Renal pelvis (tissue), 1 donor: ENCODE measurements at regions not wholly inside any gene's neighbourhood (a gene's known extent, or its start where the extent isn't known, plus 50 kb on each side); places are given as distances from the start of the nearest gene placed in this dataset.

Source experiments
- DNase-seq: peaks from one replicate; pipeline ENCODE4 v3.0.0-alpha.2; 2013

DNA sequence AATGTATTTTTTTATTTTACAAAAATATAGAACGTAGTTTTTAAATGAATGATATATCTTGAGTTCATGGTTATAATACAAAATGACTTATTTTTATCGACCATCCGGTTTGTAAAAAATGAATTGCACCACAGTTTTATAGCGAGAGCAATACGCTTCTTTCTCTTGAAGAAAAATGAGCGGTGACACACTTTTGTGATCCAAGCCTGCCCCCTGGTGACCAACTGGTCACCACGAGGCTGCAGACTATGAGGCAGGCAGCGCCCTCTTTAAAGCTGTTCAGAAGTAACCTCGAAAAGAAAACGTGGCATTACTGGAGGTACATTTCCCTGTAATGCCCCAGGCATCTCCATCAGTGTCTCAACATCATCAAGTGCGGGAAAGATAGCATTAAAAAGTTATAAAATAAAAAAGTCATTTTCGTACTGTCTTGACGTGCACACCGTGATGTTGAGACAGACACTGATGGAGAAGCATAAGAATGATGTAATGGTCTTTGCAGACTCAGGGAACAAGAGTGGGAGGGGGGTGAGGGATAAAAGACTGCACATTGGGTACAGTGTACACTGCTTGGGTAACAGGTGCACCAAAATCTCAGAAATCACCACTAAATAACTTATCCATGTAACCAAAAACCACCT, 734.2 kb upstream of the ADAMTS5 start:
- DNase-seq = peak; percentile 88

- DNase-seq = no peak
Measured at GRCh38 chr21:27695246-27695645, 728.4 kb upstream of the ADAMTS5 start.

GRCh38 chr21:27694667-27695066, 727.8 kb upstream of the ADAMTS5 start:
- no peak for DNase-seq

GRCh38 chr21:27693376-27693775, 726.5 kb upstream of the ADAMTS5 start:
- no peak for DNase-seq

DNA sequence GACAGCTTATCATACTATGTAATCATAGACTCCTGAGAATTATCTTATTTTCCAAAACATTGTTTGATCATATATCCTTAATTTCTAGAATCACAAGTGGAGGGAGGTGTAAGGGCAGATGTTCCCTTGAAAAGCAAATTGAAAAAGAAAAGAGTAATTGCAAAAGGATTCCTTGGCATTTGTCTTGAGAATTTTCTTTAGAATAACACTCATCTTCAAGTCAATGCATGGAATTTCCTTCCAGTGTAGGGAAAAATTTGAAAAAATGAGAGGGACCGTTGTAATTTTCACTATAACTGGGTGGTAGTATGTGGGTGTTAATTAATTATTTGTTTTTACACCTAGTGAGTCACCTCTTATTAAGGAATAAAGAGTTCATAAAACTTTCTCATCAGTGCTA, 724.6 kb upstream of the ADAMTS5 start:
- no peak for DNase-seq

- no peak for DNase-seq
Measured at GRCh38 chr21:27691006-27691405, 724.1 kb upstream of the ADAMTS5 start.

- DNase-seq = no peak
Measured at GRCh38 chr21:27690426-27690825, 723.5 kb upstream of the ADAMTS5 start.

GRCh38 chr21:27688773-27689172, 721.9 kb upstream of the ADAMTS5 start:
- DNase-seq = no peak

- DNase-seq = no peak
Measured at GRCh38 chr21:27683292-27683691, 716.4 kb upstream of the ADAMTS5 start.

DNA sequence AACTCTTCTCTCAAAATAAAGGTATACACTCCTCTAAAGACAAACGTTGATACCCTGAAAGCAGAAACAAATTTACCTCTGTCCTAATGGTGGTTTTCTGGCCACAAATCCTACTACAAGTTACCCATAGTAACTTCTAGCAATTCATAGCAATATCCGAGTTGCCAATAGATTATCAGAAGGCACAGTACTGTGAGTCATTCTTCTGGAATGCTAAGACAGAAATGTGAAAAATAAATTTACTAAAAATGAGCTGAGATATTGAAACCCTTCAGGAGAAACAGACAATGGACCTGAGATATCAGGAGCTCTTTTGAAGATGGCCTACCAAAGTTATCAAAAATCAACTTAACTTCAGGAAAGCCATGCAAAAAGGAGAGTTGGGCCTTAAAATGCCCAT, 715.0 kb upstream of the ADAMTS5 start:
- no peak for DNase-seq

- DNase-seq = no peak
Measured at GRCh38 chr21:27681038-27681437, 714.1 kb upstream of the ADAMTS5 start.

GRCh38 chr21:27680181-27680580, 713.3 kb upstream of the ADAMTS5 start:
- DNase-seq = no peak

- DNase-seq = no peak
Measured at GRCh38 chr21:27678511-27678910, 711.6 kb upstream of the ADAMTS5 start.

DNA sequence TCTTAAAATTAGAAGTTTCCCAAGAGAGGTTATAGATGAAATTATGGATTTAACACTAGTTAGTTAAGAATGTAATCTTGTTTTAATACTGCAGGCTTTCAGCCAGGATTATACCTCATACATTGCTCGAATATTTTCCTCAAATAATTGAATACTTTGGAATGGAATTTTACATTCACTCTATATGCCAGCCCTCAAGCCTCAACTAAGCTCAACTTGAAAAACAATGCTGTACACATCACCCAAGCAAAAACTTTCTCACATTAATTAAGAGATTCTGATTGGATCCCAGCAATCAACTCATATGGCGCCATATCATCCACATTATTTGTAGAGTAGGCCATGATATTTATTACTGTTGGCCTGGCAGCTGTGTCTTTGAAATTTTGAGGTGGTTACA, 710.7 kb upstream of the ADAMTS5 start:
- no peak for DNase-seq

DNA sequence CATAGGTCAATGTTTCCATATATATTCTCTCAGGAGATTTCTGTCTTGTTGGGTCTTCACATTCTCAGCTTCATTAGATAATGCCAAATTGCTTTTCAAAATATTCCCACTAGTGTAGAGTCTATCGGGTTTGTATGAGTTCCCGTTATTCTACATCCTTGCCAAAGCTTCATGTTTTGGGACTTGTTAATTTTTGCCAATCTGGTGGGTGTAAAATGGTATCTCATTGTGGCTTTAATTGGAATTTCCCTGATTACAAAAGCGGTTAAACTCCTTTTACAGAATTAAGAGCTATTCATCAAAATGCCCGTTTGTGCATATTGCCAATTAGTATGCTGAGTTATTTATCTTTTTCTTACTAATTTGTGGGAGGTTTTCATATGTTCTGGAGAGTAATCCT, 708.4 kb upstream of the ADAMTS5 start:
- no peak for DNase-seq

GRCh38 chr21:27674041-27674615, 707.2 kb upstream of the ADAMTS5 start:
- no peak for DNase-seq

DNA sequence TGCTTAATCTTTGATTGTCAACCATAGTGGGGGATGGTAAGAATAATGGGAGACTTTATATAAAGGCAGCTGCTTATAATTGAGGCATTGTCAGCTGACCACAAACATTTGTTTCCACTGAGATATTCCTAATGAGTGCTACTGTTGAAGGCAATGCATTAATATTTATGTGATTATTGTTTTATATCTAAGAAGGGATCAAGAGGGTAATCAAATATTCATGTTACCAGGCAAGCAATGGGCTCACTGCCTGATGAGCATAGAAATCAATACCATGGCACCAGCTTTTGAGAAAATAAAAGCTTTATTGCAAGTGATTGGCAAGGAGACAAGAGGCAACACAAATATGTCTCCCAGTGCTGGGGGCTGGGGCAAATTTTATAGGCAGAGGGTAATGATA, 706.7 kb upstream of the ADAMTS5 start:
- no peak for DNase-seq

- no peak for DNase-seq
Measured at GRCh38 chr21:27671207-27671606, 704.3 kb upstream of the ADAMTS5 start.

- no peak for DNase-seq
Measured at GRCh38 chr21:27653481-27653880, 686.6 kb upstream of the ADAMTS5 start.

- no peak for DNase-seq
Measured at GRCh38 chr21:27649762-27650161, 682.9 kb upstream of the ADAMTS5 start.

DNA sequence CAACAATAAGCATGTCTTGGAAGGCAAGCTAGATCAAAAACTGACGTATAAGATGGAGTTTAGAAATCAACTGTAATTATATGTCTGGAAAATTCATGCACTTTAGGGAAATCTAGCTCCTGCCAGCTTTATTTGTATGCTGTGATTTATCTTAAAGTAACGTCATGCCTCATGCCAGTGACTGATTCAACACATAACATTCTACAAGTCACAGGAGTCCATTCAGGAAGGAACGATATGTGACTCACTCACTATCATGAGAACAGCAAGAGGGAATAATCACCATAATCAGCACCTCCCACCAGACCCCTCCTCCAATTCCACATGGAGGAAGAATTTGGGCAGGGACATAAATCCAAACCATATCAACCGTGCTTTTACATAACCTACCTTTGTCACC, 682.4 kb upstream of the ADAMTS5 start:
- DNase-seq = no peak

GRCh38 chr21:27648560-27648959, 681.7 kb upstream of the ADAMTS5 start:
- DNase-seq = no peak

DNA sequence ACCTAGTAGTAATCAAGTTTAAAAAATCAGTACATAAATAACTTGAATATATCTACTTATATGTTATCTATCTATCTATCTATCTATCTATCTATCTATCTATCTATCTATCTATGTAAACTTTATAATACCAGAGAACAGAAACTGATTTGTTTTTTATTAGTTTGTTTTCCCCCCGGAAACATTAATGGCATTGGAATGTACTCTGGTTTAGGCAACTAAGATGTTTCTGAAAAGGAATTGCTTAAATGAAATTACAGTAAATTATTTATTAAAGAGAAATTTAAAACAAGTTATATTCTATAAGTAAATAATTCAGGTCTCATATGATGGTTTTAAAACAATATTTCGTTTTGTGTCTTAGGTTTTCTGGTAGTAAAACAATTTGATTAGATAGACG, 681.0 kb upstream of the ADAMTS5 start:
- DNase-seq = no peak

DNA sequence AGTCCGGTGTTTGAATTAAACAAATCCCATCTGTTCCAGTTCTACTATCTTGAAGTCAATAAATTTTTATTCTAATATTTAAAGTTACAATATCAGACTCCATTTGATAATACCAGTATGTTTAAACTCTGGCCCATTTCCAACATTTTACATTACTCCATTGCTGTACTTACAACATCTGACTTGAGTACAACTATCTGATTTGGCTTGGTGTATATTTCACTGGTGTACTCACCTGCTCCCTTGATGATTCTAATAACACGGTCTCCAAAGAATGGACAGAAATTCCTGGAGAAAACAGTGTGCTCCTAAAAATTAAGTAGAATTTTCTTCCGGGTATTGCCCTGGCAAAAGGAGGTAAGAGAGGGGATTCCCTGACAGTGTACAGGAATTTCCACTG, 680.5 kb upstream of the ADAMTS5 start:
- no peak for DNase-seq
